ENCODE measurements at regions not wholly inside any gene's neighbourhood (a gene's known extent, or its start where the extent isn't known, plus 50 kb on each side); places are given as distances from the start of the nearest gene placed in this dataset.

GRCh38 chr4:89483833-89484232, 176.2 kb upstream of the GPRIN3 start:
- no peaks in the 10 kb centered on the region for H3K27me3 ChIP-seq (ENCODE audit: control insufficient read depth, insufficient read depth, low read length)
- H3K36me3 ChIP-seq (ENCODE audit: control insufficient read depth, insufficient read depth, low read length) = no peaks in the 10 kb centered on the region
- no peak overlapping the region for H3K4me3 ChIP-seq (ENCODE audit: low read length)
- H3K27ac ChIP-seq (ENCODE audit: low read depth, low read length) = no peak overlapping the region
- H3K9ac ChIP-seq (ENCODE audit: low read length) = no peak overlapping the region
- no peaks in the 10 kb centered on the region for H3K4me1 ChIP-seq (ENCODE audit: control insufficient read depth, insufficient read depth, low read length)

- no peaks in the 10 kb centered on the region for H3K36me3 ChIP-seq (ENCODE audit: control insufficient read depth, insufficient read depth, low read length)
- H3K27me3 ChIP-seq (ENCODE audit: control insufficient read depth, insufficient read depth, low read length) = no peaks in the 10 kb centered on the region
- no peak overlapping the region for H3K27ac ChIP-seq (ENCODE audit: low read depth, low read length)
- no peak overlapping the region for H3K9ac ChIP-seq (ENCODE audit: low read length)
- H3K4me3 ChIP-seq (ENCODE audit: low read length) = no peak overlapping the region
- no peaks in the 10 kb centered on the region for H3K4me1 ChIP-seq (ENCODE audit: control insufficient read depth, insufficient read depth, low read length)
Measured at GRCh38 chr4:89482926-89483595, 175.5 kb upstream of the GPRIN3 start.

- H3K27me3 ChIP-seq (ENCODE audit: control insufficient read depth, insufficient read depth, low read length) = no peaks in the 10 kb centered on the region
- no peaks in the 10 kb centered on the region for H3K4me1 ChIP-seq (ENCODE audit: control insufficient read depth, insufficient read depth, low read length)
- H3K9ac ChIP-seq (ENCODE audit: low read length) = no peak overlapping the region
- no peaks in the 10 kb centered on the region for H3K36me3 ChIP-seq (ENCODE audit: control insufficient read depth, insufficient read depth, low read length)
- H3K4me3 ChIP-seq (ENCODE audit: low read length) = no peak overlapping the region
- H3K27ac ChIP-seq (ENCODE audit: low read depth, low read length) = no peak overlapping the region
Measured at GRCh38 chr4:89482251-89482650, 174.7 kb upstream of the GPRIN3 start.

GRCh38 chr4:89469930-89470375, 162.4 kb upstream of the GPRIN3 start:
- H3K4me3 ChIP-seq (ENCODE audit: low read length) = no peak overlapping the region

GRCh38 chr4:89469516-89469915, 161.9 kb upstream of the GPRIN3 start:
- Histone ChIP-seq H3K27me3 (ENCODE audit: control insufficient read depth, insufficient read depth, low read length) (no peaks in the 10 kb centered on the region), H3K9ac (ENCODE audit: low read length) (no peak overlapping the region), H3K4me3 (ENCODE audit: low read length) (no peak overlapping the region), H3K27ac (ENCODE audit: low read depth, low read length) (no peak overlapping the region), H3K4me1 (ENCODE audit: control insufficient read depth, insufficient read depth, low read length) (no peaks in the 10 kb centered on the region), H3K36me3 (ENCODE audit: control insufficient read depth, insufficient read depth, low read length) (no peaks in the 10 kb centered on the region)

More at GRCh38 chr4:89469930-89470375, 162.4 kb upstream of the GPRIN3 start:
- no peaks in the 10 kb centered on the region for H3K36me3 ChIP-seq (ENCODE audit: control insufficient read depth, insufficient read depth, low read length)
- H3K9ac ChIP-seq (ENCODE audit: low read length) = no peak overlapping the region
- H3K27me3 ChIP-seq (ENCODE audit: control insufficient read depth, insufficient read depth, low read length) = no peaks in the 10 kb centered on the region
- H3K27ac ChIP-seq (ENCODE audit: low read depth, low read length) = peak overlapping the region; percentile 12
- no peaks in the 10 kb centered on the region for H3K4me1 ChIP-seq (ENCODE audit: control insufficient read depth, insufficient read depth, low read length)

- Histone ChIP-seq H3K27me3 (ENCODE audit: control insufficient read depth, insufficient read depth, low read length) (no peaks in the 10 kb centered on the region), H3K4me3 (ENCODE audit: low read length) (no peak overlapping the region), H3K9ac (ENCODE audit: low read length) (no peak overlapping the region), H3K27ac (ENCODE audit: low read depth, low read length) (no peak overlapping the region), H3K36me3 (ENCODE audit: control insufficient read depth, insufficient read depth, low read length) (no peaks in the 10 kb centered on the region), H3K4me1 (ENCODE audit: control insufficient read depth, insufficient read depth, low read length) (no peaks in the 10 kb centered on the region)
Measured at GRCh38 chr4:89468602-89469001, 161.0 kb upstream of the GPRIN3 start.

- H3K9ac ChIP-seq (ENCODE audit: low read length) = no peak overlapping the region
- no peak overlapping the region for H3K4me3 ChIP-seq (ENCODE audit: low read length)
- H3K36me3 ChIP-seq (ENCODE audit: control insufficient read depth, insufficient read depth, low read length) = no peaks in the 10 kb centered on the region
- no peaks in the 10 kb centered on the region for H3K4me1 ChIP-seq (ENCODE audit: control insufficient read depth, insufficient read depth, low read length)
- H3K27ac ChIP-seq (ENCODE audit: low read depth, low read length) = no peak overlapping the region
- H3K27me3 ChIP-seq (ENCODE audit: control insufficient read depth, insufficient read depth, low read length) = no peaks in the 10 kb centered on the region
Measured at GRCh38 chr4:89463341-89463740, 155.7 kb upstream of the GPRIN3 start.

- H3K36me3 ChIP-seq (ENCODE audit: control insufficient read depth, insufficient read depth, low read length) = no peaks in the 10 kb centered on the region
- H3K4me1 ChIP-seq (ENCODE audit: control insufficient read depth, insufficient read depth, low read length) = no peaks in the 10 kb centered on the region
- H3K4me3 ChIP-seq (ENCODE audit: low read length) = no peak overlapping the region
- no peak overlapping the region for H3K27ac ChIP-seq (ENCODE audit: low read depth, low read length)
- no peak overlapping the region for H3K9ac ChIP-seq (ENCODE audit: low read length)
- H3K27me3 ChIP-seq (ENCODE audit: control insufficient read depth, insufficient read depth, low read length) = no peaks in the 10 kb centered on the region
Measured at GRCh38 chr4:89447543-89447942, 139.9 kb upstream of the GPRIN3 start.

GRCh38 chr4:89446193-89446592, 138.6 kb upstream of the GPRIN3 start:
- Histone ChIP-seq H3K36me3 (ENCODE audit: control insufficient read depth, insufficient read depth, low read length) (no peaks in the 10 kb centered on the region), H3K4me1 (ENCODE audit: control insufficient read depth, insufficient read depth, low read length) (no peaks in the 10 kb centered on the region), H3K4me3 (ENCODE audit: low read length) (no peak overlapping the region), H3K27me3 (ENCODE audit: control insufficient read depth, insufficient read depth, low read length) (no peaks in the 10 kb centered on the region), H3K9ac (ENCODE audit: low read length) (no peak overlapping the region), H3K27ac (ENCODE audit: low read depth, low read length) (no peak overlapping the region)

- Histone ChIP-seq H3K27ac (ENCODE audit: low read depth, low read length) (no peak overlapping the region), H3K9ac (ENCODE audit: low read length) (no peak overlapping the region), H3K27me3 (ENCODE audit: control insufficient read depth, insufficient read depth, low read length) (no peaks in the 10 kb centered on the region), H3K4me3 (ENCODE audit: low read length) (no peak overlapping the region), H3K36me3 (ENCODE audit: control insufficient read depth, insufficient read depth, low read length) (no peaks in the 10 kb centered on the region), H3K4me1 (ENCODE audit: control insufficient read depth, insufficient read depth, low read length) (no peaks in the 10 kb centered on the region)
Measured at GRCh38 chr4:89439533-89439932, 131.9 kb upstream of the GPRIN3 start.

- H3K27ac ChIP-seq (ENCODE audit: low read depth, low read length) = no peak overlapping the region
- H3K4me3 ChIP-seq (ENCODE audit: low read length) = no peak overlapping the region
- no peaks in the 10 kb centered on the region for H3K4me1 ChIP-seq (ENCODE audit: control insufficient read depth, insufficient read depth, low read length)
- H3K36me3 ChIP-seq (ENCODE audit: control insufficient read depth, insufficient read depth, low read length) = no peaks in the 10 kb centered on the region
- H3K9ac ChIP-seq (ENCODE audit: low read length) = no peak overlapping the region
- H3K27me3 ChIP-seq (ENCODE audit: control insufficient read depth, insufficient read depth, low read length) = no peaks in the 10 kb centered on the region
Measured at GRCh38 chr4:89438102-89438831, 130.7 kb upstream of the GPRIN3 start.

- no peak overlapping the region for H3K27ac ChIP-seq (ENCODE audit: low read depth, low read length)
- no peak overlapping the region for H3K4me3 ChIP-seq (ENCODE audit: low read length)
- no peaks in the 10 kb centered on the region for H3K27me3 ChIP-seq (ENCODE audit: control insufficient read depth, insufficient read depth, low read length)
- H3K9ac ChIP-seq (ENCODE audit: low read length) = no peak overlapping the region
- no peaks in the 10 kb centered on the region for H3K36me3 ChIP-seq (ENCODE audit: control insufficient read depth, insufficient read depth, low read length)
- no peaks in the 10 kb centered on the region for H3K4me1 ChIP-seq (ENCODE audit: control insufficient read depth, insufficient read depth, low read length)
Measured at GRCh38 chr4:89434364-89434988, 126.9 kb upstream of the GPRIN3 start.

Data from rectal smooth muscle tissue (tissue), 1 donor.